ENCODE measurements at regions not wholly inside any gene's neighbourhood (a gene's known extent, or its start where the extent isn't known, plus 50 kb on each side); places are given as distances from the start of the nearest gene placed in this dataset.

DNA sequence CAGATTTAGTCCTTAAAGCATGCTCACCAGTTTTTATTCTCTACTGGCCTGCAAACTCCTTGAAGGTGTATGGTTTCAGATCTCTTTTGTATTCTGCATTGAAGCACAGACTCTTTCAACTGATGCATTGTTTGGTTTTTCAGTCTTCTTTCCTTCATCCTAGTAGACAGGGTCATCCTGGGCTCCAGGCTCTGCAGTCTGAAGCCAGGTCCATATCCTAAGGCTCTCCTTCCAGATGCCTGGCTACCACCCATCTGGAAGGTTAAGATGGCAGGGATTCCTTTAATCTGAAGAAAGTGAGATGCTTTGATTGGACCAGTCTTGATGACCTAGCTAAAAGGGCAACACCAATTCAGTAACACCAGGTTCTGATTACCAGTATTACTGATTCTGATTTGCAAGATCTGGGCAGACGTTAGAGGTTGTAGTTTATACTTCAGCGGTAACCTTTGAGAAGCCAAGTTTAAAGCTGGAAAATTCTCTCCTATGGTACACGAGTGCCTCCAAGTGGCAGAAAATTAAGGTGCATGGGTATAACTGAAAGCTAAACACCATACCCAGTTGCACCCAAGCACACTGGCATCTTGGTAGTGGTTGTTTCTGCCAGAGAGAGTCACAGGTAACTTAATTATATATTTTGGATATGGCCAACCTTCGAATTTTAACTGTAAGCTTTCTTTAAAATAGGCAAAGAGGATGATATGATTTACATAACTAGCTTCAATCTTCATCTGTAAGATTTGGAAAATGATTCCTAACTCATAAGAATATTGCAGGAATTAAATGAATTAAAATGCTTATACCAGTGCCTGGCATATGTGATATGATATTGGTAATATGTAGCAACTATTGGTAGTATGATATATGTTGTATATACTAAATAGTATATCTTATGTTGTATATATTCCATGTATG lies 1651.9 kb upstream of the MIR17HG start:
- no peak for DNase-seq (ENCODE audit: insufficient read length)
- TF ChIP-seq POLR2AphosphoS5 (IDR thresholded peaks at IDR 0.05; ENCODE audit: low read depth, low read length) (no peak), POLR2A (IDR thresholded peaks at IDR 0.05; ENCODE audit: low read depth, low read length) (no peak), TAF1 (IDR thresholded peaks at IDR 0.05; ENCODE audit: borderline replicate concordance, low read depth, low read length) (no peak)

GRCh38 chr13:89701913-89702312 lies 1645.6 kb upstream of the MIR17HG start:
- TF ChIP-seq TAF1 (IDR thresholded peaks at IDR 0.05; ENCODE audit: borderline replicate concordance, low read depth, low read length): no peak
- no peak for TF ChIP-seq POLR2AphosphoS5 (IDR thresholded peaks at IDR 0.05; ENCODE audit: low read depth, low read length)
- TF ChIP-seq POLR2A (IDR thresholded peaks at IDR 0.05; ENCODE audit: low read depth, low read length): no peak
- DNase-seq (ENCODE audit: insufficient read length) (no peak), FAIRE-seq (no peak)

More for the DNA sequence above, 1651.9 kb upstream of the MIR17HG start:
- FAIRE-seq: no peak

GRCh38 chr13:89704040-89704439 lies 1643.4 kb upstream of the MIR17HG start:
- TF ChIP-seq TAF1 (IDR thresholded peaks at IDR 0.05; ENCODE audit: borderline replicate concordance, low read depth, low read length) (no peak), POLR2A (IDR thresholded peaks at IDR 0.05; ENCODE audit: low read depth, low read length) (no peak), POLR2AphosphoS5 (IDR thresholded peaks at IDR 0.05; ENCODE audit: low read depth, low read length) (no peak)
- FAIRE-seq (no peak), DNase-seq (ENCODE audit: insufficient read length) (no peak)

GRCh38 chr13:89708013-89708412 lies 1639.5 kb upstream of the MIR17HG start:
- no peak for TF ChIP-seq POLR2A (IDR thresholded peaks at IDR 0.05; ENCODE audit: low read depth, low read length)
- no peak for TF ChIP-seq POLR2AphosphoS5 (IDR thresholded peaks at IDR 0.05; ENCODE audit: low read depth, low read length)
- no peak for TF ChIP-seq TAF1 (IDR thresholded peaks at IDR 0.05; ENCODE audit: borderline replicate concordance, low read depth, low read length)
- FAIRE-seq: no peak
- no peak for DNase-seq (ENCODE audit: insufficient read length)

GRCh38 chr13:89721216-89721615 lies 1626.3 kb upstream of the MIR17HG start:
- FAIRE-seq: no peak

GRCh38 chr13:89726690-89727435 lies 1620.6 kb upstream of the MIR17HG start:
- no peak for FAIRE-seq
- no peak for TF ChIP-seq POLR2AphosphoS5 (IDR thresholded peaks at IDR 0.05; ENCODE audit: low read depth, low read length)
- TF ChIP-seq TAF1 (IDR thresholded peaks at IDR 0.05; ENCODE audit: borderline replicate concordance, low read depth, low read length): no peak
- TF ChIP-seq POLR2A (IDR thresholded peaks at IDR 0.05; ENCODE audit: low read depth, low read length): no peak
- DNase-seq (ENCODE audit: insufficient read length): no peak

More at GRCh38 chr13:89721216-89721615, 1626.3 kb upstream of the MIR17HG start:
- TF ChIP-seq POLR2A (IDR thresholded peaks at IDR 0.05; ENCODE audit: low read depth, low read length) (no peak), TAF1 (IDR thresholded peaks at IDR 0.05; ENCODE audit: borderline replicate concordance, low read depth, low read length) (no peak), POLR2AphosphoS5 (IDR thresholded peaks at IDR 0.05; ENCODE audit: low read depth, low read length) (no peak)
- no peak for DNase-seq (ENCODE audit: insufficient read length)

- no peak for DNase-seq (ENCODE audit: insufficient read length)
- FAIRE-seq: no peak
- no peak for TF ChIP-seq POLR2AphosphoS5 (IDR thresholded peaks at IDR 0.05; ENCODE audit: low read depth, low read length)
- TF ChIP-seq POLR2A (IDR thresholded peaks at IDR 0.05; ENCODE audit: low read depth, low read length): no peak
- no peak for TF ChIP-seq TAF1 (IDR thresholded peaks at IDR 0.05; ENCODE audit: borderline replicate concordance, low read depth, low read length)
These were observed 1613.7 kb upstream of the MIR17HG start for GRCh38 chr13:89733829-89734228.

- no peak for FAIRE-seq
- no peak for DNase-seq (ENCODE audit: insufficient read length)
- TF ChIP-seq POLR2AphosphoS5 (IDR thresholded peaks at IDR 0.05; ENCODE audit: low read depth, low read length) (no peak), POLR2A (IDR thresholded peaks at IDR 0.05; ENCODE audit: low read depth, low read length) (no peak), TAF1 (IDR thresholded peaks at IDR 0.05; ENCODE audit: borderline replicate concordance, low read depth, low read length) (no peak)
These were observed 1610.4 kb upstream of the MIR17HG start for GRCh38 chr13:89737051-89737450.

DNA sequence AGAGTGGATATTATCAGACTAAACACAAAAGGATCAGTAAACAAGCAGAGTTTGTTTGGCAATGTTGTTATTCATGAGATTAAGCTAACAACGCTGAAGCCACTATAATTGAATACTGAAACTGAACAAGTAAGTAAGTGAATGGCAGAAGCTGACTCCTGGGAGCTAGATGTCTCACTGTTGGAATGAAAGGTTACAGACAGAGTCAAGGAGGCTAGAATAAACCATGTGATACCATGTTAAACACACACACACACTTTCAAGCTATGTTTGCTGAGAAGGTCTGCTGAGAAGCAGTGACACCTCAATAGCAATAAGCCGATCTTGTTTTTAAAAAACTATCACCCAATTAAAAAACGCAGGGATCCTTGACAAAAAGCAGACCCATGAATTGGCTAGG lies 1609.4 kb upstream of the MIR17HG start:
- TF ChIP-seq POLR2A (IDR thresholded peaks at IDR 0.05; ENCODE audit: low read depth, low read length) (no peak), POLR2AphosphoS5 (IDR thresholded peaks at IDR 0.05; ENCODE audit: low read depth, low read length) (no peak), TAF1 (IDR thresholded peaks at IDR 0.05; ENCODE audit: borderline replicate concordance, low read depth, low read length) (no peak)
- DNase-seq (ENCODE audit: insufficient read length) (no peak), FAIRE-seq (no peak)

DNA sequence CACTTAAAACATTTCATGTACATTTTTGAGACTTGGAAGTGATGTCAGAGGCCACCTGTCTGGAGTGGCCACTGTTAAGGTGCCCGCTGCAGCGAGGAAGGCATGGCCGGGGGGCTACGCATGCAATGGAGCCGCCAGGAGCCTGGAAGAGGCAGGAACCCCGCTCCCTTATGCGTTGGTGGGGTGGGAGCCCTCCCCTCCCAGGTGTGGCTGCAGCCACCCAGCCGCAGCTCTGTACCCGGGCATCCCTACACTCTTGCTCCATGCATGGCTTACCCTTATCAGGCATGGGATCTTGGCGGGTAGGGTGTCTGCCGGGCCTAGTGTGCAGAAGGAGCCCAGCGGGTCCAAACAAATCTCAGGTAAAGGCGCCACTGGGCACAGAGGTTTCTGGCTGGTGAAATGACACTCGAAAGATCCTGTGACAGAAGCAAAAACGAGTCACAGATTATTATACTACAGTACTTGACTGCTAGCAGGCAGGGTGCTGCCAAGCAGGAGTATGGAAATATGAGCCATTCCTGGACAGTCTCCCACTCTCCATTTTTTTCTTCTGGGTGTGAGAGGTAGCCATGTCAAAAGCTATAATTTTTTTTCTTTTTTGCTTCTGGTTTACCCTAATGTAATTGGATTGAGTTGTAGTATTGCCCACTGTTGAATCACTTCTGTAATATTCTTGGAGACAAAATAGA lies 1606.3 kb upstream of the MIR17HG start:
- FAIRE-seq: no peak
- no peak for DNase-seq (ENCODE audit: insufficient read length)
- TF ChIP-seq TAF1 (IDR thresholded peaks at IDR 0.05; ENCODE audit: borderline replicate concordance, low read depth, low read length) (no peak), POLR2AphosphoS5 (IDR thresholded peaks at IDR 0.05; ENCODE audit: low read depth, low read length) (no peak), POLR2A (IDR thresholded peaks at IDR 0.05; ENCODE audit: low read depth, low read length) (no peak)

DNA sequence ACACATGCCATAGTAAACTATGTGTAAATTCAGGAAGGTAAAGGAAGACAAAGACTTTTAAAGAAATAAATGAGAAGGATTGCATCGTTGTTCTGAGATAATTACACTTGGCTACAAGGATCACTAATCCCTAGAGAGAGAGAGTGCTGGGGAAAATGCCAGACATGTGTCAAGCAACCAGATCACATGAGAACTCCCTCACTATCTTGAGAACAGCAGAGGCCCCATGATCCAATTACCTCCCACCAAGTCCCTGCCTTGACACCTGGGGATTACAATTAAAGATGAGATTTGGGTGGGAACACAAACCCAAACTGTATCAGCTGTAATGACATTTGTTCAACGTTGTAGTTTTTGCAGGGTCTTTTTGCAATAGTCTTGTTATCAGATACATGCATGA lies 1600.9 kb upstream of the MIR17HG start:
- FAIRE-seq (no peak), DNase-seq (ENCODE audit: insufficient read length) (no peak)

More for the DNA sequence above, 1600.9 kb upstream of the MIR17HG start:
- TF ChIP-seq POLR2AphosphoS5 (IDR thresholded peaks at IDR 0.05; ENCODE audit: low read depth, low read length) (no peak), POLR2A (IDR thresholded peaks at IDR 0.05; ENCODE audit: low read depth, low read length) (no peak), TAF1 (IDR thresholded peaks at IDR 0.05; ENCODE audit: borderline replicate concordance, low read depth, low read length) (no peak)

Data from GM12892 (cell line).